H7 (cell line): ENCODE measurements at regions not wholly inside any gene's neighbourhood (a gene's known extent, or its start where the extent isn't known, plus 50 kb on each side); places are given as distances from the start of the nearest gene placed in this dataset.

Source experiments
- DNase-seq: peaks from one replicate; pipeline ENCODE4 v3.0.0; 2012
- H3K27me3 ChIP-seq: 2 replicates; pipeline ENCODE4 v1.6.0; 2011; ENCODE audit warnings: mild to moderate bottlenecking, low read length; ENCODE audit not compliant: control insufficient read depth, insufficient read depth
- H3K36me3 ChIP-seq: replicated peaks from 2 replicates; pipeline ENCODE4 v1.5.1; 2011; ENCODE audit warnings: low read length; ENCODE audit not compliant: control insufficient read depth, insufficient read depth
- H3K4me3 ChIP-seq: 2 replicates; pipeline ENCODE4 v1.5.1; 2011; ENCODE audit warnings: low read depth, mild to moderate bottlenecking, control low read depth, low read length, moderate library complexity; ENCODE audit not compliant: insufficient read depth

- Histone ChIP-seq H3K36me3 (no peaks in the 10 kb centered on the region), H3K27me3 (no peaks in the 10 kb centered on the region; the same call in 1 of the 2 replicates), H3K4me3 (no peak overlapping the region)
- no peak for DNase-seq
Measured at GRCh38 chr3:194780706-194781105, 95.0 kb downstream of the FAM43A start.

- no peaks in the 10 kb centered on the region for H3K27me3 ChIP-seq
- no peaks in the 10 kb centered on the region for H3K36me3 ChIP-seq
Measured at GRCh38 chr3:194781617-194782016, 95.9 kb downstream of the FAM43A start.

GRCh38 chr3:194782698-194783404 lies 97.2 kb downstream of the FAM43A start:
- no peaks in the 10 kb centered on the region for H3K36me3 ChIP-seq
- H3K27me3 ChIP-seq, result no peaks in the 10 kb centered on the region
- no peak for DNase-seq
- no peak overlapping the region for H3K4me3 ChIP-seq

More at GRCh38 chr3:194781617-194782016, 95.9 kb downstream of the FAM43A start:
- DNase-seq, result no peak
- no peak overlapping the region for H3K4me3 ChIP-seq

- DNase-seq, result no peak
- Histone ChIP-seq H3K4me3 (no peak overlapping the region), H3K27me3 (no peaks in the 10 kb centered on the region), H3K36me3 (no peaks in the 10 kb centered on the region)
Measured at GRCh38 chr3:194784361-194784760, 98.7 kb downstream of the FAM43A start.

- Histone ChIP-seq H3K27me3 (no peaks in the 10 kb centered on the region), H3K36me3 (no peaks in the 10 kb centered on the region), H3K4me3 (no peak overlapping the region)
- DNase-seq, result no peak
Measured at GRCh38 chr3:194785315-194785714, 99.6 kb downstream of the FAM43A start.

GRCh38 chr3:194787072-194787471 lies 101.4 kb downstream of the FAM43A start:
- H3K4me3 ChIP-seq, result no peak overlapping the region
- no peaks in the 10 kb centered on the region for H3K36me3 ChIP-seq
- H3K27me3 ChIP-seq, result no peaks in the 10 kb centered on the region
- no peak for DNase-seq

- DNase-seq, result no peak
- Histone ChIP-seq H3K4me3 (no peak overlapping the region), H3K27me3 (no peaks in the 10 kb centered on the region)
Measured at GRCh38 chr3:194787650-194788049, 102.0 kb downstream of the FAM43A start.

GRCh38 chr3:194792368-194792767 lies 106.7 kb downstream of the FAM43A start:
- H3K36me3 ChIP-seq, result no peaks in the 10 kb centered on the region
- no peak for DNase-seq
- no peaks in the 10 kb centered on the region for H3K27me3 ChIP-seq
- no peak overlapping the region for H3K4me3 ChIP-seq

More at GRCh38 chr3:194787650-194788049, 102.0 kb downstream of the FAM43A start:
- no peaks in the 10 kb centered on the region for H3K36me3 ChIP-seq

- no peaks in the 10 kb centered on the region; the same call in 1 of the 2 replicates for H3K27me3 ChIP-seq
Measured at GRCh38 chr3:194797555-194798250, 112.0 kb downstream of the FAM43A start.

GRCh38 chr3:194798486-194798885 lies 112.8 kb downstream of the FAM43A start:
- DNase-seq, result no peak
- Histone ChIP-seq H3K27me3 (no peaks in the 10 kb centered on the region; the same call in 1 of the 2 replicates), H3K36me3 (no peaks in the 10 kb centered on the region), H3K4me3 (no peak overlapping the region)

More at GRCh38 chr3:194797555-194798250, 112.0 kb downstream of the FAM43A start:
- no peak overlapping the region for H3K4me3 ChIP-seq
- no peaks in the 10 kb centered on the region for H3K36me3 ChIP-seq
- no peak for DNase-seq

GRCh38 chr3:194800002-194800401 lies 114.3 kb downstream of the FAM43A start:
- H3K27me3 ChIP-seq, result peaks cover 2% of the 10 kb centered on the region
- no peaks in the 10 kb centered on the region for H3K36me3 ChIP-seq
- H3K4me3 ChIP-seq, result no peak overlapping the region
- no peak for DNase-seq

GRCh38 chr3:194801461-194802432 lies 116.1 kb downstream of the FAM43A start:
- Histone ChIP-seq H3K36me3 (no peaks in the 10 kb centered on the region), H3K27me3 (peaks cover 2% of the 10 kb centered on the region), H3K4me3 (no peak overlapping the region)
- DNase-seq, result peak; percentile 62

- no peak for DNase-seq
- peaks cover 2% of the 10 kb centered on the region; the same call in 1 of the 2 replicates for H3K27me3 ChIP-seq
- H3K4me3 ChIP-seq, result no peak overlapping the region
- H3K36me3 ChIP-seq, result no peaks in the 10 kb centered on the region
Measured at GRCh38 chr3:194804796-194805195, 119.1 kb downstream of the FAM43A start.

GRCh38 chr3:194805546-194805945 lies 119.9 kb downstream of the FAM43A start:
- Histone ChIP-seq H3K4me3 (no peak overlapping the region), H3K36me3 (no peaks in the 10 kb centered on the region), H3K27me3 (peaks cover 2% of the 10 kb centered on the region; the same call in 1 of the 2 replicates)
- DNase-seq, result no peak
